ENCODE measurements at regions not wholly inside any gene's neighbourhood (a gene's known extent, or its start where the extent isn't known, plus 50 kb on each side); places are given as distances from the start of the nearest gene placed in this dataset.

- in situ Hi-C loops (cut with HindIII; ENCODE audit: low sequenced_read_pairs) = no loop called here
These were observed 104.9 kb upstream of the RUNX3 start for GRCh38 chr1:25034736-25035522.

GRCh38 chr1:25033828-25034705 is 104.0 kb upstream of the RUNX3 start:
- no peak for TF ChIP-seq CTCF (IDR thresholded peaks at IDR 0.05; ENCODE audit: low read depth, low read length, missing control alignments)
- in situ Hi-C loops (cut with HindIII; ENCODE audit: low sequenced_read_pairs) = no loop called here
- H3K4me3 ChIP-seq (ENCODE audit: low read depth, low read length) = no peak overlapping the region
- no peak for DNase-seq (ENCODE audit: low read depth)

More at GRCh38 chr1:25034736-25035522, 104.9 kb upstream of the RUNX3 start:
- no peak for DNase-seq (ENCODE audit: low read depth)
- no peak for TF ChIP-seq CTCF (IDR thresholded peaks at IDR 0.05; ENCODE audit: low read depth, low read length, missing control alignments)
- no peak overlapping the region for H3K4me3 ChIP-seq (ENCODE audit: low read depth, low read length)

- no peak overlapping the region for H3K4me3 ChIP-seq (ENCODE audit: low read depth, low read length)
- no peak for TF ChIP-seq CTCF (IDR thresholded peaks at IDR 0.05; ENCODE audit: low read depth, low read length, missing control alignments)
- no peak for DNase-seq (ENCODE audit: low read depth)
- in situ Hi-C loops (cut with HindIII; ENCODE audit: low sequenced_read_pairs) = no loop called here
These were observed 103.2 kb upstream of the RUNX3 start for GRCh38 chr1:25033030-25033827.

- no peak for DNase-seq (ENCODE audit: low read depth)
- TF ChIP-seq CTCF (IDR thresholded peaks at IDR 0.05; ENCODE audit: low read depth, low read length, missing control alignments) = no peak
- no peak overlapping the region for H3K4me3 ChIP-seq (ENCODE audit: low read depth, low read length)
- in situ Hi-C loops (cut with HindIII; ENCODE audit: low sequenced_read_pairs) = no loop called here
These were observed 102.0 kb upstream of the RUNX3 start for GRCh38 chr1:25031966-25032667.

GRCh38 chr1:25031601-25031965 is 101.5 kb upstream of the RUNX3 start:
- DNase-seq (ENCODE audit: low read depth) = no peak
- in situ Hi-C loops (cut with HindIII; ENCODE audit: low sequenced_read_pairs) = no loop called here

More at GRCh38 chr1:25031601-25031965, 101.5 kb upstream of the RUNX3 start:
- H3K4me3 ChIP-seq (ENCODE audit: low read depth, low read length) = no peak overlapping the region
- TF ChIP-seq CTCF (IDR thresholded peaks at IDR 0.05; ENCODE audit: low read depth, low read length, missing control alignments) = no peak
